Lung microvascular endothelial cell (primary cell): ENCODE measurements at regions not wholly inside any gene's neighbourhood (a gene's known extent, or its start where the extent isn't known, plus 50 kb on each side); places are given as distances from the start of the nearest gene placed in this dataset.
"Not testable (repeated sequence)": the region's sequence is repeated elsewhere in the genome, so short reads cannot be mapped to it uniquely, and the experiment has no call there.

ENCODE experiments used
- DNase-seq, 2 donors: peaks; one replicate each; pipeline versions ENCODE4 v3.0.0 to v3.0.0-alpha.2; 2010; ENCODE audit warnings: low read depth in 2 of 2

GRCh38 chr6:104676679-104677078 is 183.0 kb downstream of the HACE1 start:
- DNase-seq = not testable (repeated sequence)

- not testable (repeated sequence) for DNase-seq
These were observed 184.6 kb downstream of the HACE1 start for GRCh38 chr6:104675161-104675560.

GRCh38 chr6:104673078-104673477 is 186.6 kb downstream of the HACE1 start:
- DNase-seq = not testable (repeated sequence)

GRCh38 chr6:104671591-104671891 is 188.2 kb downstream of the HACE1 start:
- DNase-seq = not testable (repeated sequence)

GRCh38 chr6:104670834-104671590 is 188.7 kb downstream of the HACE1 start:
- not testable (repeated sequence) for DNase-seq

GRCh38 chr6:104669483-104669882 is 190.2 kb downstream of the HACE1 start:
- no peak for DNase-seq

- DNase-seq = no peak
These were observed 203.5 kb downstream of the HACE1 start for GRCh38 chr6:104656235-104656634.

- DNase-seq = peak in 1 of 2 donors; percentile 70
These were observed 205.9 kb downstream of the HACE1 start for GRCh38 chr6:104653781-104654180.

- peak in 1 of 2 donors; percentile 42 for DNase-seq
These were observed 211.4 kb downstream of the HACE1 start for GRCh38 chr6:104648347-104648746.

- DNase-seq = peak; percentile 50 to 58
These were observed 214.9 kb downstream of the HACE1 start for GRCh38 chr6:104644848-104645247.

GRCh38 chr6:104642871-104643270 is 216.8 kb downstream of the HACE1 start:
- DNase-seq = peak; percentile 58 to 70

GRCh38 chr6:104640761-104641160 is 219.0 kb downstream of the HACE1 start:
- DNase-seq = no peak

GRCh38 chr6:104640150-104640700 is 219.5 kb downstream of the HACE1 start:
- DNase-seq = peak in 1 of 2 donors; percentile 33

- peak; percentile 62 to 68 for DNase-seq
These were observed 220.1 kb downstream of the HACE1 start for GRCh38 chr6:104639668-104640067.

GRCh38 chr6:104638841-104639290 is 220.9 kb downstream of the HACE1 start:
- DNase-seq = peak in 1 of 2 donors; percentile 93

- DNase-seq = peak in 1 of 2 donors; percentile 84
These were observed 226.6 kb downstream of the HACE1 start for GRCh38 chr6:104633125-104633524.

- no peak for DNase-seq
These were observed 227.1 kb downstream of the HACE1 start for GRCh38 chr6:104632588-104632987.

- DNase-seq = peak; percentile 61 to 83
These were observed 228.8 kb downstream of the HACE1 start for GRCh38 chr6:104630955-104631354.

GRCh38 chr6:104630522-104630921 is 229.2 kb downstream of the HACE1 start:
- DNase-seq = no peak

GRCh38 chr6:104629826-104630225 is 229.9 kb downstream of the HACE1 start:
- DNase-seq = no peak

- peak in 1 of 2 donors; percentile 57 for DNase-seq
These were observed 234.2 kb downstream of the HACE1 start for GRCh38 chr6:104625536-104625935.

GRCh38 chr6:104623052-104623690 is 236.5 kb downstream of the HACE1 start:
- peak in 1 of 2 donors; percentile 23 for DNase-seq

- no peak for DNase-seq
These were observed 238.3 kb downstream of the HACE1 start for GRCh38 chr6:104621396-104621795.
